Endodermal cell (in vitro differentiated cells): ENCODE measurements at regions not wholly inside any gene's neighbourhood (a gene's known extent, or its start where the extent isn't known, plus 50 kb on each side); places are given as distances from the start of the nearest gene placed in this dataset.

Experiments
- DNase-seq: peaks from one replicate; pipeline ENCODE4 v3.0.0-alpha.2; 2017
- H3K27ac ChIP-seq: 2 replicates; pipeline ENCODE4 v1.5.1; 2013; ENCODE audit warnings: mild to moderate bottlenecking, low read depth, low read length, moderate library complexity
- H3K27me3 ChIP-seq: 2 replicates; pipeline ENCODE4 v1.6.1; 2013; ENCODE audit warnings: mild to moderate bottlenecking, low read length, moderate library complexity; ENCODE audit not compliant: insufficient read depth, control insufficient read depth, poor library complexity, severe bottlenecking
- H3K36me3 ChIP-seq: 2 replicates; pipeline ENCODE4 v1.7.0; 2013; ENCODE audit warnings: mild to moderate bottlenecking, low read length, moderate library complexity; ENCODE audit not compliant: control insufficient read depth, insufficient read depth
- H3K4me1 ChIP-seq: one replicate; pipeline ENCODE4 v1.7.0; 2013; ENCODE audit warnings: low read length; ENCODE audit not compliant: control insufficient read depth, insufficient read depth
- H3K4me3 ChIP-seq: 2 replicates; pipeline ENCODE4 v1.5.1; 2013; ENCODE audit warnings: mild to moderate bottlenecking, low read length, moderate library complexity
- H3K9ac ChIP-seq: 2 replicates; pipeline ENCODE4 v1.6.1; 2013; ENCODE audit warnings: mild to moderate bottlenecking, low read length, moderate library complexity; ENCODE audit not compliant: poor library complexity, severe bottlenecking; ENCODE audit errors: extremely low read depth
- H3K9me3 ChIP-seq: 2 replicates; pipeline ENCODE4 v1.6.1; 2013; ENCODE audit warnings: mild to moderate bottlenecking, low read length, moderate library complexity; ENCODE audit not compliant: control insufficient read depth
- H3K27ac Mint-ChIP-seq: 2 replicates; pipeline ENCODE4 v1.8.0; 2020; ENCODE audit warnings: mixed read lengths
- H3K27me3 Mint-ChIP-seq: 2 replicates; pipeline ENCODE4 v1.8.0; 2021; ENCODE audit warnings: mild to moderate bottlenecking, mixed read lengths; ENCODE audit not compliant: insufficient read depth
- H3K36me3 Mint-ChIP-seq: 2 replicates; pipeline ENCODE4 v1.8.0; 2020; ENCODE audit warnings: low read depth, mixed read lengths
- H3K4me1 Mint-ChIP-seq: 2 replicates; pipeline ENCODE4 v1.8.0; 2020; ENCODE audit warnings: mixed read lengths
- H3K4me3 Mint-ChIP-seq: 2 replicates; pipeline ENCODE4 v1.8.0; 2020; ENCODE audit warnings: mild to moderate bottlenecking, moderate library complexity, mixed read lengths
- H3K9me3 Mint-ChIP-seq: 2 replicates; pipeline ENCODE4 v1.8.0; 2020; ENCODE audit warnings: mild to moderate bottlenecking, mixed read lengths
- CTCF ChIP-seq: fragments of 200-600 bp; sonication (generic); conservative IDR thresholded peaks from 2 replicates; pipeline ENCODE4 v1.5.0; 2021; ENCODE audit warnings: antibody characterized with exemption, mild to moderate bottlenecking
- WGBS, 2 experiments: methylation state at CpG; one replicate each; pipeline versions ENCODE4 v1.1.5 to v1.1.7; 2013; ENCODE audit warnings: missing lambda C conversion rate in 2 of 2, mixed read lengths in 1 of 2; ENCODE audit not compliant: insufficient coverage in 1 of 2, insufficient read length in 1 of 2; 5-methylcytosine and 5-hydroxymethylcytosine counted together

DNA sequence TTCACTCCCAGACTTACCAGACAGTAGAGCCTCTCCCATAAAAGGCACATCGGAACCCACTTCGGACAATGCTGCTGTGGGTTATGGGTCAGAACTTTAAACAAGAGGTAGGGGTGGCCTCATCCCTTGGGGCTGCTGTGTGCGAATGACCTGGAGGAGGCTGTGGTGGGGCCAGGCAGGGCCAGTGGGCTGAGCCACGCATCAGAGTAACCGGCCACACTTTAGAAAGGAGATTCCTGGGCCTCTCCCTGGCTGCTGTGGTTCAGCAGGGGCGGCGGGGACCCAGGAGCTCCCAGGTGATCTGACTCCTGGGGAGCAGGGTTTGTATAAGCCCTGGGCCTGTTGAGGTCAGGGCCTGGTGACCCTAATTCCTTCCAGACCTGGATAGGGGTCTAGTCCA lies 110.2 kb upstream of the C1orf174 start:
- DNase-seq: peak; percentile 32
- peak overlapping the region; percentile 44 for H3K27ac Mint-ChIP-seq
- Histone ChIP-seq H3K9ac (no peak overlapping the region), H3K27me3 (no peaks in the 10 kb centered on the region), H3K9me3 (no peaks in the 10 kb centered on the region), H3K4me3 (no peak overlapping the region), H3K4me1 (no peaks in the 10 kb centered on the region), H3K27ac (no peak overlapping the region), H3K36me3 (no peaks in the 10 kb centered on the region)
- no peak for TF ChIP-seq CTCF
- H3K9me3 Mint-ChIP-seq: peaks cover 12% of the 10 kb centered on the region
- 83 to 93% methylated on average over 1 to 7 of the region's 7 CpGs for WGBS, 2 experiments
- no peaks in the 10 kb centered on the region for H3K36me3 Mint-ChIP-seq
- no peaks in the 10 kb centered on the region for H3K27me3 Mint-ChIP-seq
- no peaks in the 10 kb centered on the region for H3K4me1 Mint-ChIP-seq
- H3K4me3 Mint-ChIP-seq: no peak overlapping the region

GRCh38 chr1:4010814-4011605 lies 110.9 kb upstream of the C1orf174 start:
- Histone ChIP-seq H3K27ac (no peak overlapping the region), H3K4me1 (no peaks in the 10 kb centered on the region), H3K9ac (no peak overlapping the region), H3K27me3 (no peaks in the 10 kb centered on the region), H3K4me3 (no peak overlapping the region), H3K9me3 (no peaks in the 10 kb centered on the region), H3K36me3 (no peaks in the 10 kb centered on the region)
- H3K4me1 Mint-ChIP-seq: no peaks in the 10 kb centered on the region
- H3K9me3 Mint-ChIP-seq: peaks cover 12% of the 10 kb centered on the region
- H3K27ac Mint-ChIP-seq: peak overlapping the region; percentile 44
- DNase-seq: peak; percentile 43
- H3K4me3 Mint-ChIP-seq: no peak overlapping the region
- TF ChIP-seq CTCF: no peak
- WGBS, 2 experiments: 83 to 88% methylated on average over 19 to 25 of the region's 25 CpGs
- H3K36me3 Mint-ChIP-seq: no peaks in the 10 kb centered on the region
- no peaks in the 10 kb centered on the region for H3K27me3 Mint-ChIP-seq

DNA sequence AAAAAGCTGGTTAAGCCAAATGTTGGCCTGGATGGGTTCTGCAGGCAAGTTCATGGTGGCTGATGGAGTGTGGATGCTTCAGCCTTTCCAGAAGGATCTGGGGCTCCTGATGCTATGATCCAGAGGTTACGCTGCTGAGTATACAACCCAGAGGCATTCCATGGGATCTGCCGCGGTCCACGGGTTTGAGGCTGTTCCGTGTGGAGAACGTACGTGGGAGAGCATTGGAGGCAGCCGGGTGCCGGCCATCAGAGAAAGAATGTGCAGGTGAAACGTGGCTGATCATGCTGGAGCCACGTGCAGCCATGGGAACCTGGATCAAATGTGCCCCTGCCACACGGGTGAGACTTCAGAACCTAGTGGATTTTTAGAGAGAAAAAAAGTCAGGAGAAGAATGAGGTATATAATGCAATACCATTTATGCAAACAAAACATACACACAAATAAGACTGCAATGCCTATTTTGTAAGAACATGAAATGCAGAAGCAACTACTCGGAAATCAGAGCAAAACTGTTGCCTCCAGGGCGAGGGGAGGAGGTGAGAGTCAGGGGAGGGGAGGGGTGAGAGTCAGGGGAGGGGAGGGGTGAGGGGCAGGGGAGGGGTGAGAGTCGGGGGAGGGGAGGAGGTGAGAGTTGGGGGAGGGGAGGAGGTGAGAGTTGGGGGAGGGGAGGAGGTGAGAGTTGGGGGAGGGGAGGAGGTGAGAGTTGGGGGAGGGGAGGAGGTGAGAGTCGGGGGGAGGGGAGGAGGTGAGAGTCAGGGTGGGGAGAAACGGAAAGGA lies 116.5 kb upstream of the C1orf174 start:
- TF ChIP-seq CTCF: no peak
- Histone ChIP-seq H3K4me1 (no peaks in the 10 kb centered on the region), H3K36me3 (no peaks in the 10 kb centered on the region), H3K27me3 (no peaks in the 10 kb centered on the region), H3K4me3 (no peak overlapping the region), H3K9me3 (no peaks in the 10 kb centered on the region), H3K9ac (no peak overlapping the region), H3K27ac (no peak overlapping the region)
- H3K4me1 Mint-ChIP-seq: no peaks in the 10 kb centered on the region
- H3K27ac Mint-ChIP-seq: no peak overlapping the region
- WGBS, 2 experiments: 92 to 99% methylated on average over 9 to 14 of the region's 17 CpGs
- peak; percentile 39 for DNase-seq
- no peaks in the 10 kb centered on the region for H3K36me3 Mint-ChIP-seq
- no peaks in the 10 kb centered on the region for H3K27me3 Mint-ChIP-seq
- peaks cover 5% of the 10 kb centered on the region for H3K9me3 Mint-ChIP-seq
- no peak overlapping the region for H3K4me3 Mint-ChIP-seq
